HCEC 1CT (cell line): ENCODE measurements at regions not wholly inside any gene's neighbourhood (a gene's known extent, or its start where the extent isn't known, plus 50 kb on each side); places are given as distances from the start of the nearest gene placed in this dataset.
"Not testable (repeated sequence)": the region's sequence is repeated elsewhere in the genome, so short reads cannot be mapped to it uniquely, and the experiment has no call there.

Experiments
- DNase-seq: peaks from one replicate; pipeline ENCODE4 v3.0.0-alpha.2; 2017

DNA sequence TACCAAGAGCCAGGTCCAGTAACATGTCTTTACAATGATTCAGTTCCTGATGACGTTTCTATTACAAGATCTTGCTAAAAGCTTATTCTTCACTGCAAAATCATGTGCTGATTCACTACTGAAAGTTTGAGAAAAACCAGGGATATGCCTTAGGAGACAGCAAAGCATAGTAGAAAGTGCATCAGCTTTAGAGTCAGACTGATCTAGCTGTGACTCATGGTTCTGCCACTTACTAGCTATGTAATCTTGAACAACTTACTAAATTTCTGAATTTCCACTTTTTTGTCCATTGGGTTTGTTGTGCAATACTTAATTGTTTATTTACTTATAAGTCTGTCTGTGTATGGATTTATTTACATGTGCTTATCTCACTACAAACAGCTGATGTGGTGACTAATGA is 198.5 kb upstream of the RSPO3 start:
- DNase-seq, result peak; percentile 99

DNA sequence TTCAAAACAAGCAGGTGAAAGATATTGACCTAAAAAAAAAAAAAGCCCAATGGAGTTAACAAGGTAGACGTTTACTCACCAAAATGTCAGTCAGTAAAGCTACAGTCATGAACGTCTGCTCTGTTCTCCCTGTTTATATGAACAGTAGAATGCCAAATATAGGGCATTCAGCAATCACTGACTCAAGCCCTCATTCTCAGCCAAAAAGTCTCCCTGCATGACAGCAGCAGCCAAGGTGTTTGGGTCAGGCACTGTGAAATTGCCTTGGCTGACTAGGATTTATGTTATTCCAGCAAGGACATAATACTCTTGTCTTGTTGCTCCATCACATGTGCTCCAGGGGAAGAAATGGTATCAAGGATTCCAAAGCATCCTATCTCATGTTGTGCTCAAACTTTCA is 194.7 kb upstream of the RSPO3 start:
- DNase-seq, result no peak

DNA sequence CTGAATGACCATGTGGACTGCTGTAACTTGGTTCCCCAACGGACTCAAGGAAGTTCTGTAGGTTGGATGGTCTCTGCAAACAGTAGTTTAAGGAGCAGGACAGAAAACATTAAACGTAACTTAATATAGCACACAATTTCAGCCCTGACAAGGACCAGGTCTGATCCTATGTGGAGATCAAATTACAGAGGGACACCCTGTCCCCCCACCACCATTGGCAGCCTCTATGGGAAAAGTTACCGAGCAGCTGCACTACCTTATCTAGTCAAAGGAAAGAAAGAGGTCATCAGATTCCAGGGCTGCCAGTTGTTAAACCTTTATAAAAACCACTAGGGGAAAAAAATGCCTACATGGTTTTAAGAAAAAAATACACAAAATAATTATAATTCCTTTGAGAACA is 191.5 kb upstream of the RSPO3 start:
- DNase-seq, result no peak

DNA sequence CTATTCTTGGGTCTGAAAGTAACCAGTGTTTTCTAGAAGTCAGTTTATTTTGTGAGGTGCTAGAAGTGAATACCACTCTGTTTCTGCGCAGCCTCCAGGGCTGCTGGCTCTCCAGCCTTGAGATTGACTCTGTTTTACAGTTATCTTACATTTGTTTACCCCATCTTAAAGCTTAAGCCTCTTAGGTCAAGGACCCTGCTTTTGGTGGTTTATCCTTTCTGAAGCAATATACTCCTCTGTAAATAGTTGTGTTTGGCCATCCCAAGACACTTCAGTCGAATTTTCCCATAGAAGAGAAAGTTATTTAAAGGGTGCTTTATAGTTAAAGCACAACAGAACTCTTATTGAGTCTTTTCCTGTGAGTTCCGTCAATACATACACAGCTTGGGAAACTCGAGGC is 190.6 kb upstream of the RSPO3 start:
- DNase-seq, result no peak

DNA sequence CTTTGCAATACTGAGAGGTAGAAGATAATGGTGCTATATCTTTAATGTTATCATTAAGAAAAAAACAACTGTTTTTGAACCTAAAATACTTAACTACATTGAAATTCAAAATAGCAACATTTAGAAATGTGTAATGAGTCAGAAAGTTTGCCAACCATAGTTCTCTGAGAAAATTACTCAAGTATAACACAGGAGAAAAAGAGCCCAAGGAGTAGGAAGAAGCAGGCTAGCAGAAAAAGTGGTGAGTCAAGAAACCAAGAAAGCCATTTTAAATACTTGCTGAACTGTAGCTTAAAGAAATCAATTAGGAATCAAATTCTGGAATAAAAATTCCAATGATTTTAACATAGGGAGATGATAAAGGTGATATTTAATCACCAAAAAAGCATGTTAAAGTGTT is 181.0 kb upstream of the RSPO3 start:
- no peak for DNase-seq

DNA sequence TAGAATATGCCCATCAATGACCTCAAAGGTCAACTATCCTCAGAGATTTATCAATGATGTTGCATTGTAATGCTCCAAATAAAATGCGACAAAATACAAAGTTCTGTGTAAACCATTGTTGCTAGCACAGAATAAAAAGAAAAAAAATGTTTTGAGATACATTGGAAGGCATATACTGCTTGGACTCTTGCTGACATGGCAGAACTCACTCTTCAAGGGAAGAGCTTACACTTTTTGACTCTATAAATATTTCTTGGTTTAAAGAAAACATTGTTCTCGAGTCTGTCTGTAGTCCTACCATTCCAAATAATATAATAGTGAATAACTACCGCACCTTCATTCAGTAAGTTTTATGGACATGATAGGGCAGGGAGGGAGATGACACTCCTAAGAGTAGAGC is 178.7 kb upstream of the RSPO3 start:
- no peak for DNase-seq

DNA sequence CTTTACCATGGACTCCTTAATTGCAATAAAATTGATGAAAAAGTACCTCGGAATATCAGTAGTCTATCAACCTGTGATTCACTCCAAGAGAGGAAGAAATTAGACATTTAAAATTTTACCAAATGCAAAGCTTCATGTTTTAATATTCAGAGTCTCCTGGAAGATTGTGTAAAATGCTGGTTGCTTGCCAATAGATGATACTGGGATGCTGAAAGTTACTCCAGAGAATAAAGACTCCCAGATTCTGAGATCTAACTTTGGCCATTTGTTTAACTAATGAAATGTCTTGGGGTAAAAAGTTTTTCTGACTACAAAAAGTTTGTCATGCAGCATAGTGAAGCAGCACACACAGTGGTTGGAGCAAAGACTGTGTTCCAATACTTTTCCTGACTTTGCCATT is 176.7 kb upstream of the RSPO3 start:
- no peak for DNase-seq

DNA sequence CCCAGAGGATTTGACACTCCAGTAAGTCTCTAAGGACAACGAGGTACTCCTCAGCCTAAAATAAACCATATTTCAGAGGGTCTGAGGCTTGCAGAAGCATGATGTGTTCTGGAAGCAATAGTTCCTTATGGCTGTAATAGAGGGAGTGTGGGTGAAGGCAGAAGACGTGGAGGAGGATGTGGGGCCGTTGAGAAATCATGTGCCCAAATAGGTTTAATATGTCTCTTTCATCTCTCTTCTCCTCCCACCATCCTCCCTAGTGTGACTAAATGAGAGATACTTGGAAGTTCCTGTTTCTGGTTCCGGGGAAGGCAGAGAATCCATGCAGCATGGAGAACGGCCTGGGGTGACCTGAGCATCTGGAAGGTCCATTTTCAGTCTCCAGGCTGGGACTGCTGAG is 174.0 kb upstream of the RSPO3 start:
- DNase-seq, result no peak

DNA sequence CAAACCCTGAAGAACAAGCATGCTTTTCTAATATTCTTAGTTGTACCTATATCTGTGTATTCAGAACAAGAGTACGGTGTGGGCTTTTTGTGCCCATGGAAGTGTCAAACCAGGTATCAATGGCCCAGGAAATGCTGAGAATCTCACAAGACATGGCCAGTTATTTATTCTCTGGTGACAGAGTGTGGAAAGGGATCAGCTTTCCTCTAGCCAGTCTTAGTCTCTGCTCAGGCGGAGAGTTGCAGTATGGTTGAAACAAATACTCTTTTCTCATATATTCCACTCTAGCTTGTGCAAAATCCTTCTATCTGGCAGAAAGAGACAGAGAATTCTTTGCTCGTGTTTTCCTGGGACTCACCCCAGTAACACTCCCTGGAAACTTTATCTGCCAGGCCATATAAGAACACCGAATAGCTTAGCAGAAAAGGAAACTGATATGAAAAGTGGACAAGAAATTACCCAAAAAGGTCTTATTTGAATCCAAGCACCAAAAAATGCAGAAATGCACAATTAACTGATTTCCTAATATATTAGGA is 173.3 kb upstream of the RSPO3 start:
- no peak for DNase-seq

DNA sequence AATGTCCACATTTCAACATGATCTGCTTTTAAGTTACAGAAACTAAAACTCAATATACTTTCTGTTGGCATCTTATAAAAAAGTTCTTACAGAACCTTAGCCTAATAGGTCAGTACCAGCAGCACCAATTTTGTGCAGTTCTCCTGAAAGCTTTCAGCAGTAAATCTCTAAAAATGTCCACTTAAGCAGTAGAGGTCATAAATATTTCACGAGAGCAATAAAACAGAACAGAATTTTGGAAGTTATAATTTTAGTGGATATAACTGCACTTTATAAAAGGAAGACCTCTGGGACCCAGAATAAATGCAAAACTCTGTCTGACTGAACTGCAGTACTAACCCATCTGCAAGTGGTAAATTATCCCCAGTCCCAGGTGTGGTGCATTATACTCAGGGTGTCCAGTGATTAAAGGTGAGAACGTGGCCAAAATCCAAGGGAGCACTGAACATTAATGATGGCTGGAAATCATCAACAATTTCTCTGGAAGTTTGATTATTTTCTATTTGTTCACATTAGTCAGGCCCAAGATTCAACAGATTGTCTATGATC is 172.6 kb upstream of the RSPO3 start:
- no peak for DNase-seq

DNA sequence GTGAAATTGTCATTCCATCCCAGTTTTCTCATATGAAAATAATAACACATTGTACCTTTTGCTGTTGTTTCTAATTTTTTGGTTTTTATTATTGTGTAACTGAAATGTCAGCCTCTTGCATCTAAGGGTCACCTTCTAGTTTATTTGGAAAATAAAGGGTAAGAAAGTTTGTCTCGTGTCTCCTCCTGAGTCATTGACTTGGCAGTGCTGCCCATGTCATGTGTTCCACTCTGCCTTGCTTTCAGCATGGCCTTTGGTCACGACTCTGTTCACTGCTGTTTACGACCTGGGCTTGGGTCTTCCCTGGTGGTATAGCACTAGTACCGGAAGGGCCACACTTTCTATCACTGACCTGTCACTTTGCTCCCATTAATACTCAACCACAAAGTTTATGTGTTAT is 171.4 kb upstream of the RSPO3 start:
- DNase-seq, result peak; percentile 33

DNA sequence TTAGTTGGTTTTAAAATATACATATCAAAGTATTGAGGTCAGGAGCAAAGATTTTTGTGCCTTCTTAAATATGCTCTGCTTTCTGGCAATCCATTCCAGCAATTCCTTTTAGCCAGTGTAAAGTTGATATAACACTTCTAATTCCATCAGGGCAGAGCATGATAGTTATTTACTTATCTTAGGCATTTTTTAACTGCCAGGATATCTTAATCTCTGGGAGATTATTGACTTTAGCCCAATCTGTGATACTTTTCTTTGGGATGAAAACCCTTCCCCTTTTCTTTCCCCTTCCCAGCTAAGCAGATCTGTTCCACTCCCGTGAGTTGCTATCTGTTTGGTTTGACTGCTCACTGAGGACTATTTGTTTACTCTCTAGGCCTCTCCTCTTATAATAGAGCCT is 168.7 kb upstream of the RSPO3 start:
- no peak for DNase-seq

DNA sequence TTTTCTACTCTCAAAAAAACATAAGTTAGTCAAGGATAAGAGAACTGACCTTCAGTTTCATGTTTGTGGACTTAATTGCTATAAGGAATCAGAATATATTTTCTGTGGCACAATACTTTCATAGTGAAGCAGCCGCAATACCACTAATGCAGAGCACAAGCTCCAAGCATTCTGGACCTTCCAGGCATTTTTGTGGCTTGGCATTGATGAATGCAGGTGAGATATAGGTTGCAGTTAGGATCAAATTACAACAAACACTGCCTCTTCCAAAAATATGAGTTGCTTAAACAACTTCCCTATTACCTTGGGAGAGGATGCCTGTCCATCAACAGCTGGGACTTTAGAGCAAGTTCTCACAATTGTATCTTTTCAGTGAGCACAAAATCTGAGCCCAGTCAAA is 162.8 kb upstream of the RSPO3 start:
- no peak for DNase-seq

DNA sequence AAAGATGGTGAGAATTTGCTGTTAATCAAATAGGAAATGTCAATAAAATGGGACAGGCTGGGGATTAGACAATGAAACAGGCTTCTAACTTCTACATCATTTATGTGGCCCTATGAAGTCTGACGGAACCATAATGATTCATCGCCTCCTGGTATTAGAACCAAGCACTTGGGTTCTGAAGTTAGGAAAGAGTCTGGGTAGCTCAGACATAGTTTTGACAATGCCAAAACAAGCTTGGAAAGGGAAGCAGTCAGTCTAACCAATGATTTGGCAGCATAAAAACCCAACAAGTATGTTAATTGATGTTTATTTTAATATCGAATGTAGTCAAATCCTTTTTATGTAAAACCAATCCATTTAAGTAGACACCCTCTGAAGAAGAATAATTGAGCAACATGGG is 160.8 kb upstream of the RSPO3 start:
- DNase-seq, result no peak

DNA sequence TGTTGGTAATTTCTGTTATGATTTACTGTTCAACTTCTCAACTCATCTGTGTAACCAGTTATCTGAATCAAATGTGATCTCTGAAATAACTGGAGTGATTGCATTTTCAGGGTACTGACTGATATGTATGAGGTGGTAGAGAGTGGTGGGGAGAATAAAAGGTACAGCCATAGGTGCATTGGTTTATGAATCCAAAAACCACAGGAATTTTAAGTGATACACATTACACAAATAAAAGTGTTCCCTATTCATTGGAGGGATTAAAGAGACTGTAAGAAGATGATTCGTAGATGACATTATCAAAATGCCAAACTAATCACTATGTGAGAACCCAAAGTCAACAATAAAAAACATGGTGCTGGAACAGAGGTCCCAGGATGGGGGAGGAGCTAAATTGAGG is 158.7 kb upstream of the RSPO3 start:
- no peak for DNase-seq

DNA sequence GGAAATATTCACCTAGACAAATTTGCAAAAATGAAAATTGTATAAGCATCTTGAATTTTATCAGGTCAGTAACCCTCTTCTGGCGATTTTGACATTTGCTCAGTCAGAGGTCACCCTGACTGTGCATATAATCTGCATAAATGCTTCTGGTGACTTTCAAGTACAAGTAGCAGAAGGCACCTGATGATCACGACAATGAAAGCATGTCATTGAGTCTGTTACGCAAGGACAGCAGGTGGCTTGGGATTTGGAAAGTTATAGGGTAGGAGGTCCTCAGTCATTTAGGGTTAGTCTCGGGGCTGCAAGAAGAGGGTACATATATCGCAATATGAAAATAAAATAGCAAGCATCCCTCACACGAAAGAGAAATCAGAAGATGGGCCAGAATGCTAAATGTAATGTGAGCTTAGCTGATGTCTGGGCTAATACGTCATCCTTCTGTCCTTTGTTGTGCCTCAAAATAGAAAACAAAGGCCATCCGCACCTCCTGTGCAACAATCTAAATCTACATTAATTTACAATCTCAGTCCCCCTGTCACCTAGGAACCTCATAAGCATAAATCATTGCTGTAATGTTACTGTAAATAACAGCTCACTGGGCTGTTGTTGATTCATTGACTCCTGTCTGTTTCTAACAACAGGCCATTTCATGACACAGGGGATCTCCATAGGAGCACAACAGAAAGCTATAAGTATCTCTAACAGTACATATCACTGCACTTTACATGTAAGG is 155.2 kb upstream of the RSPO3 start:
- DNase-seq, result no peak

DNA sequence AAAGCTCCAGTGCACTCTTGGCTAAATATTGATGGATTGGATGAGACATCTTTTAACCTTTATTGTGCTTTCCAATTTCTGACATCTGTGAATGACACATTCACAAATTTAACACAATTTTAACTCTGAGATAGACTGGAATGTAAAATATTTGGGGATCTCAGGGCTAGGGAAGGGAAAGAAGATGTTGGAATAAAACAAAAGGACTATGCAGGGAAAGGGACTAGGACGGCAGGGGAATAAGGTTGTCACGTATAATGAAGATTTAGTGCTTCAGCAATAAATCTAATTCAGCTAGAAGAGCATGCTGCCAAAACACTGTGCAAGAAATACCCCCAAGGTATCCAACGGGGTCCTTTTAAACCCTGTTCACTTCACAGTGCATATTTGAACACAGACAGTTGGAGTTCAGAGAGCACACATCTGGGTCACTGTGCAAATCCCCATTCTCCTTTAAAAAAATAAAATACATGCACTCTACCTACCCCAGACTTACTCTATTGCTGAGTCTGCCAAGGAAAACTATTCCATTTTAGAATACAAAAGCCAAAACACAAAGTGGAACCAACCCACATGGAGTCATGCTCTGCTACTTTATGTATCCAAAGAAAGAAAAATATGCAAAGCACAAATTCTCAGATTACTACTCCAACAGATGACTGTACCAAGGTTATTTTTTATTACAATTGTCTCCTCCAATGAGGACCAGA is 151.0 kb upstream of the RSPO3 start:
- no peak for DNase-seq

DNA sequence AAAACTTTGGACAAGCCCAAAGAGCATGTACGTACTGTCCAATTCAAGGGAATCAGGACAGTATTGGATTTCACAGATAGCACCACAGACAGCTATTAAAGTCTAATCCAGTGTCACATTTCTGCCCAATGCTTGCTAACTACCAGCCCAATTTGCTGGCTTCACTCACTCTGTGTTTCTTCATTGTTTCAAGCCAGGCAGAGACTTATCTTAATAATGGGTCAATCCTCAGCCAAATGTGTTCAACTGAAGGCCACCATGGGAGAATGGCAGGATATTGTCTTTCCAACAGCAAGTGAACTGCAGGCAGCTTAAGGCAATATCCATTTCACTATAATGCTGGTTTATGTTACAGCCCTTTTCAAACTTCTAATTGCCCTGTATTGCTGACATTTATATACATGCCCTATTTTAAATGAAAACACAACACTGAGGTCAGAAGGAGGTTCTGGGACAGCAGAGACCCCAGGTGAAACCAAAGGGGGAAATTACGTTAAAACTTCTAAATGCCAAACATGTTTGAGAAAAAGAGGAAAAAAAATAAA is 142.1 kb upstream of the RSPO3 start:
- no peak for DNase-seq

DNA sequence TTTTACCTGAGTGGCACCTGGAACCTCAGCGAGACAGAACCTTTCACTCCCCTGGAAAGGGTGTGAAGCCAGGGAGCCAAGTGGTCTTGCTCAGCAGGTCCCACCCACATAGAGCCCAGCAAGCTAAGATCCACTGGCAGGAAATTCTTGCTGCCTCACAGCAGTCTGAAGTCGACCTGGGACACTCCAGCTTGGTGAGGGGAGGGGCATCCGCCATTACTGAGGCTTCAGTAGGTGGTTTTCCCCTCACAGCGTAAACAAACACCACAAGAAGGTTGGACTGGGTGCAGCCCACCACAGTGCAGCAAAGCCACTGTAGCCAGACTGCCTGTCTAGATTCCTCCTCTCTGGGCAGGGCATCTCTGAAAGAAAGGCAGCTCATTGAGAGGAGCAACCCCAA is 134.7 kb upstream of the RSPO3 start:
- no peak for DNase-seq

DNA sequence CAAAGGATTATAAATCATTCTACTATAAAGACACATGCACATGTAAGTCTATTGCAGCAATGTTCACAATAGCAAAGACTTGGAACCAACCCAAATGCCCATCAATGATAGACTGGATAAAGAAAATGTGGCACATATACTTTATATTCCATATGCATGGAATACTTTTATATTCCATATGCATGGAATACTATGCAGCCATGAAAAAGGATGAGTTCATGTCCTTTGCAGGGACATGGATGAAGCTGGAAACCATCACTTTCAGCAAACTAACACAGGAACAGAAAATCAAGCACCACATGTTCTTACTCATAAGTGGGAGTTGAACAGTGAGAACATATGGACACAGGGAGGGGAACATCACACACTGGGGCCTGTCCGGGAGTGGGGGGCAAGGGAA is 130.3 kb upstream of the RSPO3 start:
- not testable (repeated sequence) for DNase-seq

DNA sequence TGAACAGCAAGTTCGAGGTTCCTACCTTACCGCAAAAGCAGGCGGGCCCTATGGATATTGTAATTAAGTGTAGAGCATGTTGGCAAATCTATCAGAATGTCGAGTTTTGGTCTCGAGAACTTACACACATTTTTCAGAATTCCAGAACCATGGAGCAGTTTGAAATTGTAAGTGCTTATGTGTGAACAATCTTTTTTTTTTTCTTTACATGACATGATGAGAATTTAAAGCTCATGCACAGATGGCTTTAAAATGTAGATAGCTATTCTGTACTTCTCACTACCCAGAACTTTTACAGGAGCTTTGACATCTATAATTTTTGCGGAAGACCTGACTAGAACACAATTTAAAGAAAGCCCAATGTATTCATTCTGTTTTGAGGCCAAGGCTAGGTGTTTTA is 117.8 kb upstream of the RSPO3 start:
- DNase-seq, result no peak

DNA sequence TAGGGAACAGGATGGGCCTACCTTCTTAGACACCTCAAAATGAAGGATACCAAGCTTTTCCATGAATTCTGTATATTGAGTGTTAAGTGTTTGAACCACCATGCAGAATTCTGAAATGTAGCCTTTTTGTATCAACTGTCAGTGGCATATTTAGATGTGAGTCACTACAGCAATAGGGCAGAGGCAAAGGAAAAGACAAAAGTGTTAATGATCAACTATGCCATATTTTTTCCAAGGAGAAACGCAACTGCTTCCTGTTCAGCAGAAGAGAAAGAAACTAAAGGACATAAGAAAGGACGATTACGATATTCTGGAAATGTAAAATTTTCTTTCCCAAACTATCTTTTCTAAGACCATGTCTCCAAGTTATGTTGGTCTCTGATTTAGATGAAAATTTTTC is 104.6 kb upstream of the RSPO3 start:
- DNase-seq, result no peak

DNA sequence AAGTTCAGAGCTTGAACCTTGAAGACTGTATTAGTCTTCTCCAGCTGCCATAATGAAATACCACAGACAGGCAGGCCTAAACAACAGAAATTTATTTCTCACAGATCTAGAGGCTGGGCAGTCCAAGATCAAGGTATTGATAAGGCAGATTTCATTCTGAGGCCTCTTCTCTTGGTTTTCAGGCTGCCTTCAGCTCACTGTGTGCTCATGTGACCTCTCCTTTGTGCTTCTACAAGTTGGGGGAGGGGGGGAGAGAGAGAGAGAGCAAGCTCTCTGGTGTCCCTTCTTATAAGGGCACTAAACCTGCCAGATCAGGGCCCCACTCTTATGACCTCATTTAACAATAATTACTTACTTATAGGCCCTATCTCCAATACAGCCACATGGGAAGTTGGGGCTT is 102.6 kb upstream of the RSPO3 start:
- DNase-seq, result no peak

DNA sequence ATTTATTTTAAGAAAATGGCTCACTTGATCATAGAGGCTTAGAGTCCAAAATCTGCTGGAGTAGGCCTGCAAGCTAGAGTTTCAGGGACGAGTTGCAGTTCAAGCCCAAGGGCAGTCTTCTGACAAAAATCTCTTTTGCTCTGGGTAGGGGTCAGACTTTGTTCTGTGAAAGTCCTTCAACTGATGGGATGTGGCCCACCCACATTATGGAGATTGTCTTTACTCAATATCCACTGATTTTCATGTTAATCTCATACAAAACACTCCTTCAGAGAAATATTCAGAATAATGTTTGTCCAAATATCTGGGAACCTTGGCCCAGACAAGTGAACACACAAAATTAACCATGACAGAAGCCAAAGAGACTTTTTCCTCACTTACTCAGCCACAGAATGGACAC is 98.6 kb upstream of the RSPO3 start:
- DNase-seq, result no peak
